HEK293 (cell line): ENCODE measurements at regions not wholly inside any gene's neighbourhood (a gene's known extent, or its start where the extent isn't known, plus 50 kb on each side); places are given as distances from the start of the nearest gene placed in this dataset.

ENCODE experiments used
- CTCF ChIA-PET: fragments of 350-600 bp; formaldehyde crosslinking; extraction: SDS; loops from one replicate; lab custom pipeline; 2021; ENCODE audit warnings: antibody characterized with exemption; lab: Yijun Ruan, JAX
- POLR2A ChIA-PET: fragments of 300-600 bp; formaldehyde crosslinking; extraction: SDS; loops from one replicate; lab custom pipeline; 2020; ENCODE audit warnings: antibody characterized with exemption, inconsistent platforms; lab: Yijun Ruan, JAX
- H3K27ac ChIP-seq: fragments of 200-500 bp; sonication (Bioruptor generic); 2 replicates; pipeline ENCODE4 v1.5.1; 2014; ENCODE audit warnings: low read depth, low read length, control low read depth, inconsistent platforms; ENCODE audit errors: extremely low read depth
- H3K36me3 ChIP-seq, 2 experiments: fragments of 200-500 bp in 1 of 2; sonication (Bioruptor generic) in 1 of 2; 1 replicate in 1 of 2; 2 replicates in 1 of 2; pipeline ENCODE4 v1.5.1; 2014 to 2017; ENCODE audit warnings: inconsistent platforms in 2 of 2, low read length in 2 of 2; ENCODE audit not compliant: control insufficient read depth in 2 of 2, insufficient read depth in 1 of 2
- H3K4me1 ChIP-seq: fragments of 200-500 bp; sonication (Bioruptor generic); 2 replicates; pipeline ENCODE4 v1.5.1; 2014; ENCODE audit warnings: mild to moderate bottlenecking, low read length, inconsistent platforms; ENCODE audit not compliant: control insufficient read depth, insufficient read depth
- H3K4me3 ChIP-seq: 2 replicates; pipeline ENCODE4 v1.5.1; 2011; ENCODE audit warnings: low read depth, mild to moderate bottlenecking, control low read depth, low read length, moderate library complexity
- H3K9me3 ChIP-seq: fragments of 200-500 bp; sonication (Bioruptor generic); 2 replicates; pipeline ENCODE4 v1.5.1; 2014; ENCODE audit warnings: low read depth, low read length, inconsistent platforms; ENCODE audit not compliant: control insufficient read depth, insufficient read depth
- BCL6B ChIP-seq: fragments of 450-650 bp; formaldehyde crosslinking; IDR thresholded peaks from 2 replicates; pipeline ENCODE4 v1.5.1; 2017; ENCODE audit warnings: missing biosample characterization, missing genetic modification characterization
- GLI2 ChIP-seq: fragments of 450-650 bp; formaldehyde crosslinking; IDR thresholded peaks from 2 replicates; pipeline ENCODE4; 2017; ENCODE audit warnings: missing biosample characterization, missing genetic modification characterization, low read depth, borderline replicate concordance
- HOXD13 ChIP-seq: sonication (generic); formaldehyde crosslinking; IDR thresholded peaks from 2 replicates; pipeline ENCODE4 v1.8.0; 2022; ENCODE audit warnings: missing genetic modification reagents, borderline replicate concordance
- PRDM4 ChIP-seq: fragments of 450-650 bp; formaldehyde crosslinking; IDR thresholded peaks from 2 replicates; pipeline ENCODE4 v1.5.1; 2017; ENCODE audit warnings: missing biosample characterization, missing genetic modification characterization
- SETDB1 ChIP-seq: IDR thresholded peaks from one replicate; pipeline ENCODE4 v1.6.1; 2017; ENCODE audit warnings: mild to moderate bottlenecking, low read length, moderate library complexity, mixed read lengths; ENCODE audit not compliant: insufficient read length
- TCF7L2 ChIP-seq: IDR thresholded peaks from 2 replicates; pipeline ENCODE4 v1.6.1; 2011; ENCODE audit warnings: low read depth, mild to moderate bottlenecking, inconsistent platforms, low read length, moderate library complexity, borderline replicate concordance
- ZBTB11 ChIP-seq: fragments of 450-650 bp; formaldehyde crosslinking; conservative IDR thresholded peaks from 2 replicates; pipeline ENCODE4 v1.5.1; 2016; ENCODE audit warnings: low read depth, missing biosample characterization, missing genetic modification characterization
- ZNF112 ChIP-seq: fragments of 450-650 bp; formaldehyde crosslinking; IDR thresholded peaks from 2 replicates; pipeline ENCODE4 v1.5.0; 2017; ENCODE audit warnings: missing biosample characterization, missing genetic modification characterization
- ZNF133 ChIP-seq: fragments of 450-650 bp; formaldehyde crosslinking; IDR thresholded peaks from 2 replicates; pipeline ENCODE4 v1.5.1; 2016; ENCODE audit warnings: missing biosample characterization, missing genetic modification characterization
- ZNF16 ChIP-seq: fragments of 450-650 bp; formaldehyde crosslinking; IDR thresholded peaks from 2 replicates; pipeline ENCODE4 v1.5.1; 2016; ENCODE audit warnings: low read depth, missing biosample characterization, missing genetic modification characterization
- ZNF184 ChIP-seq: fragments of 450-650 bp; IDR thresholded peaks from 2 replicates; pipeline ENCODE4 v1.5.1; 2018; ENCODE audit warnings: missing biosample characterization, mild to moderate bottlenecking, missing genetic modification characterization
- ZNF2 ChIP-seq: fragments of 450-650 bp; formaldehyde crosslinking; IDR thresholded peaks from 2 replicates; pipeline ENCODE4 v1.5.1; 2016; ENCODE audit warnings: missing biosample characterization, missing genetic modification characterization
- ZNF513 ChIP-seq: fragments of 450-650 bp; IDR thresholded peaks from 2 replicates; pipeline ENCODE4 v1.5.1; 2018; ENCODE audit warnings: missing biosample characterization, missing genetic modification characterization
- ZNF529 ChIP-seq: fragments of 450-650 bp; formaldehyde crosslinking; IDR thresholded peaks from 2 replicates; pipeline ENCODE4 v1.5.1; 2017; ENCODE audit warnings: missing genetic modification characterization, missing biosample characterization; ENCODE audit not compliant: insufficient replicate concordance
- ZNF560 ChIP-seq: fragments of 450-650 bp; formaldehyde crosslinking; IDR thresholded peaks from 2 replicates; pipeline ENCODE4 v1.5.1; 2017; ENCODE audit warnings: missing biosample characterization, missing genetic modification characterization, borderline replicate concordance
- ZNF585B ChIP-seq: fragments of 450-650 bp; formaldehyde crosslinking; IDR thresholded peaks from 2 replicates; pipeline ENCODE4 v1.5.1; 2016; ENCODE audit warnings: missing biosample characterization, missing genetic modification characterization
- ZNF791 ChIP-seq: fragments of 450-650 bp; formaldehyde crosslinking; IDR thresholded peaks from 2 replicates; pipeline ENCODE4 v1.5.1; 2016; ENCODE audit warnings: missing biosample characterization, missing genetic modification characterization
- ZNF837 ChIP-seq: fragments of 450-650 bp; formaldehyde crosslinking; IDR thresholded peaks from 2 replicates; pipeline ENCODE4 v1.5.1; 2016; ENCODE audit warnings: missing biosample characterization, missing genetic modification characterization

- TF ChIP-seq ZNF2 (no peak), ZNF184 (tag by site-specific recombination) (no peak), SETDB1 (no peak)
Observed at GRCh38 chr1:56339093-56339492, 240.3 kb downstream of the PLPP3 start (continued).

GRCh38 chr1:56336982-56337381 is 242.4 kb downstream of the PLPP3 start:
- H3K36me3 ChIP-seq: no peaks in the 10 kb centered on the region
- CTCF ChIA-PET: interaction anchor here (0.6 kb wide), 1 partner anchor 20 kb away, joined by 3 read pairs; no protein-coding TSS in a partner anchor
- no peaks in the 10 kb centered on the region for H3K9me3 ChIP-seq
- TF ChIP-seq ZNF133 (tag by site-specific recombination) (no peak), PRDM4 (tag by site-specific recombination) (no peak), ZNF16 (no peak), TCF7L2 (no peak), ZNF837 (tag by site-specific recombination) (no peak), HOXD13 (CRISPR knock-in tag) (no peak), ZNF529 (tag by site-specific recombination) (no peak), ZNF513 (no peak)
- TF ChIP-seq, all 188 proteins: peak for 0
- Histone ChIP-seq H3K27ac (no peak overlapping the region), H3K4me3 (no peak overlapping the region), H3K4me1 (no peaks in the 10 kb centered on the region)
- POLR2A ChIA-PET: no interaction called here

GRCh38 chr1:56335394-56335793 is 244.0 kb downstream of the PLPP3 start:
- Histone ChIP-seq H3K4me1 (no peaks in the 10 kb centered on the region), H3K4me3 (no peak overlapping the region), H3K36me3 (no peaks in the 10 kb centered on the region), H3K27ac (no peak overlapping the region), H3K9me3 (no peaks in the 10 kb centered on the region)
- ChIA-PET CTCF (interaction anchor here (0.7 kb wide), 1 partner anchor 1500 kb away, joined by 4 read pairs; no protein-coding TSS in a partner anchor), POLR2A (no interaction called here)
- TF ChIP-seq BCL6B (tag by site-specific recombination) (no peak), ZNF791 (no peak), GLI2 (no peak), ZBTB11 (tag by site-specific recombination) (no peak), ZNF560 (tag by site-specific recombination) (no peak), ZNF585B (tag by site-specific recombination) (no peak), ZNF112 (tag by site-specific recombination) (no peak)
